Fibroblast of villous mesenchyme (primary cell): ENCODE measurements at regions not wholly inside any gene's neighbourhood (a gene's known extent, or its start where the extent isn't known, plus 50 kb on each side); places are given as distances from the start of the nearest gene placed in this dataset.

Experiments used
- DNase-seq: peaks from one replicate; pipeline ENCODE4 v3.0.0-alpha.2; 2010; ENCODE audit warnings: low read depth
- H3K4me3 ChIP-seq: 2 replicates; pipeline ENCODE4 v1.5.1; 2011; ENCODE audit warnings: low read depth, mild to moderate bottlenecking, low read length
- CTCF ChIP-seq: IDR thresholded peaks from 2 replicates; pipeline ENCODE4 v1.5.1; 2012; ENCODE audit warnings: low read depth, mild to moderate bottlenecking, low read length; ENCODE audit not compliant: insufficient read depth

- H3K4me3 ChIP-seq: no peak overlapping the region
- DNase-seq: peak; percentile 52
- no peak for TF ChIP-seq CTCF
Observed at GRCh38 chr7:30224511-30225062, 59.8 kb upstream of the ZNRF2 start.

- H3K4me3 ChIP-seq: no peak overlapping the region
- peak; percentile 11 for DNase-seq
- no peak for TF ChIP-seq CTCF
Observed at GRCh38 chr7:30225863-30226613, 58.4 kb upstream of the ZNRF2 start.

GRCh38 chr7:30226614-30227268 lies 57.7 kb upstream of the ZNRF2 start:
- DNase-seq: no peak
- TF ChIP-seq CTCF: peak; percentile 13
- H3K4me3 ChIP-seq: no peak overlapping the region

GRCh38 chr7:30231271-30231670 lies 53.1 kb upstream of the ZNRF2 start:
- DNase-seq: no peak
- no peak overlapping the region for H3K4me3 ChIP-seq
- no peak for TF ChIP-seq CTCF

GRCh38 chr7:30232391-30232790 lies 52.0 kb upstream of the ZNRF2 start:
- H3K4me3 ChIP-seq: no peak overlapping the region
- no peak for TF ChIP-seq CTCF
- no peak for DNase-seq
